UCSD-AML1 (cell line): ENCODE measurements at regions not wholly inside any gene's neighbourhood (a gene's known extent, or its start where the extent isn't known, plus 50 kb on each side); places are given as distances from the start of the nearest gene placed in this dataset.

Experiments
- DNase-seq: peaks from one replicate; lab custom pipeline; 2025; ENCODE audit not compliant: unreplicated experiment; lab: John Stamatoyannopoulos, UW

GRCh38 chr7:69129951-69130350 is 468.3 kb upstream of the AUTS2 start:
- no peak for DNase-seq

GRCh38 chr7:69130396-69130795 is 467.9 kb upstream of the AUTS2 start:
- DNase-seq, result no peak

GRCh38 chr7:69134316-69134715 is 464.0 kb upstream of the AUTS2 start:
- no peak for DNase-seq

GRCh38 chr7:69147631-69148030 is 450.6 kb upstream of the AUTS2 start:
- no peak for DNase-seq

GRCh38 chr7:69149804-69150782 is 448.2 kb upstream of the AUTS2 start:
- DNase-seq, result no peak

- no peak for DNase-seq
These were observed 435.9 kb upstream of the AUTS2 start for GRCh38 chr7:69162326-69162725.

GRCh38 chr7:69162931-69163670 is 435.2 kb upstream of the AUTS2 start:
- DNase-seq, result no peak

- DNase-seq, result no peak
These were observed 431.2 kb upstream of the AUTS2 start for GRCh38 chr7:69166979-69167516.

GRCh38 chr7:69169386-69169785 is 428.9 kb upstream of the AUTS2 start:
- DNase-seq, result no peak

- no peak for DNase-seq
These were observed 425.8 kb upstream of the AUTS2 start for GRCh38 chr7:69172357-69173077.

- DNase-seq, result no peak
These were observed 424.9 kb upstream of the AUTS2 start for GRCh38 chr7:69173341-69173740.

- DNase-seq, result no peak
These were observed 424.4 kb upstream of the AUTS2 start for GRCh38 chr7:69173846-69174245.

GRCh38 chr7:69176841-69177240 is 421.4 kb upstream of the AUTS2 start:
- no peak for DNase-seq

- no peak for DNase-seq
These were observed 420.8 kb upstream of the AUTS2 start for GRCh38 chr7:69177461-69177861.

GRCh38 chr7:69177941-69178494 is 420.3 kb upstream of the AUTS2 start:
- DNase-seq, result no peak

- DNase-seq, result no peak
These were observed 417.6 kb upstream of the AUTS2 start for GRCh38 chr7:69180662-69181061.

- no peak for DNase-seq
These were observed 415.4 kb upstream of the AUTS2 start for GRCh38 chr7:69182596-69183467.

GRCh38 chr7:69184339-69184738 is 413.9 kb upstream of the AUTS2 start:
- DNase-seq, result no peak

GRCh38 chr7:69185170-69185569 is 413.1 kb upstream of the AUTS2 start:
- no peak for DNase-seq

GRCh38 chr7:69186974-69187373 is 411.3 kb upstream of the AUTS2 start:
- no peak for DNase-seq
